Bronchial epithelial cell (primary cell): ENCODE measurements at regions not wholly inside any gene's neighbourhood (a gene's known extent, or its start where the extent isn't known, plus 50 kb on each side); places are given as distances from the start of the nearest gene placed in this dataset.

Experiments
- DNase-seq: peaks from one replicate; pipeline ENCODE4 v3.0.0-alpha.2; 2010; ENCODE audit warnings: low read depth
- FAIRE-seq: peaks from 2 replicates; lab custom pipeline; 2011; peaks lifted over from hg19 to GRCh38; lab: Jason Lieb, UNC
- H3K27me3 ChIP-seq: 2 replicates; pipeline ENCODE4 v1.5.1; 2011; ENCODE audit warnings: low read length; ENCODE audit not compliant: control insufficient read depth, insufficient read depth
- H3K36me3 ChIP-seq: 2 replicates; pipeline ENCODE4 v1.5.1; 2011; ENCODE audit warnings: low read length; ENCODE audit not compliant: control insufficient read depth, insufficient read depth
- H3K4me3 ChIP-seq: 2 replicates; pipeline ENCODE4 v1.5.1; 2011; ENCODE audit warnings: mild to moderate bottlenecking, low read depth, low read length, control low read depth
- TF ChIP-seq, protein P1 (sequence below): IDR thresholded peaks from 2 replicates; pipeline ENCODE4 v1.5.1; 2011; ENCODE audit warnings: mild to moderate bottlenecking, moderate library complexity, low read length, control low read depth, inconsistent platforms; ENCODE audit not compliant: insufficient read depth, severe bottlenecking

DNA sequence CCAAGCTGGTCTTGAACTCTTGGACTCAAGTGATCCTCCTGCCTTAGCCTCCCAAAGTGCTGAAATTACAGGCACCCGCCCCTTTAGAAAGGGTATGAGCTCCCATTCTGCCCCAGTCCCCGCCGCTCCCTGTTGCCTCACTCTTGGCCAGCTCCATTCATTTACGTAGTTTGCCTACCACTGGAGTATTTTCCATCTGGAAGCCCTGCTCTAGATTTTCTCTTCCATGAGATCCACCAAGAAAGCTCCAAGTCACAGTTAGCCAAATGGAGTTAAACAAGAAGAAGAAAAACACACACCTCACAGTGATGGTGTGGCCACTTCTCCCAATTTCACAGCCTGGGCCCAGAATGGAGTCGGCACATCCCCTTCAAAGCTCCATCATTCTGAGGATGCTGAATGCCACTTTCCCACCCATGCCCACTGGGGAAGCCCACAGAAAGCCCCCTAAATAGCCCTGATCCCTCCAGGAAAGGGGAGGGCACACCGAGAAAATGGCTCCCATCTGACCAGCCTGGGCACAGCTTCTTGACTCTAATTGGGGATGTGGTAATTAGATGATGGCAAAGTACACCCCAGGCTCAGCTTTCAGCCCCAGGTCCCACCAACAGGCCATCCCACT, 381.2 kb downstream of the MN1 start:
- FAIRE-seq: no peak
- Histone ChIP-seq H3K4me3 (no peak overlapping the region), H3K27me3 (no peaks in the 10 kb centered on the region), H3K36me3 (no peaks in the 10 kb centered on the region)
- TF ChIP-seq, protein P1, sequence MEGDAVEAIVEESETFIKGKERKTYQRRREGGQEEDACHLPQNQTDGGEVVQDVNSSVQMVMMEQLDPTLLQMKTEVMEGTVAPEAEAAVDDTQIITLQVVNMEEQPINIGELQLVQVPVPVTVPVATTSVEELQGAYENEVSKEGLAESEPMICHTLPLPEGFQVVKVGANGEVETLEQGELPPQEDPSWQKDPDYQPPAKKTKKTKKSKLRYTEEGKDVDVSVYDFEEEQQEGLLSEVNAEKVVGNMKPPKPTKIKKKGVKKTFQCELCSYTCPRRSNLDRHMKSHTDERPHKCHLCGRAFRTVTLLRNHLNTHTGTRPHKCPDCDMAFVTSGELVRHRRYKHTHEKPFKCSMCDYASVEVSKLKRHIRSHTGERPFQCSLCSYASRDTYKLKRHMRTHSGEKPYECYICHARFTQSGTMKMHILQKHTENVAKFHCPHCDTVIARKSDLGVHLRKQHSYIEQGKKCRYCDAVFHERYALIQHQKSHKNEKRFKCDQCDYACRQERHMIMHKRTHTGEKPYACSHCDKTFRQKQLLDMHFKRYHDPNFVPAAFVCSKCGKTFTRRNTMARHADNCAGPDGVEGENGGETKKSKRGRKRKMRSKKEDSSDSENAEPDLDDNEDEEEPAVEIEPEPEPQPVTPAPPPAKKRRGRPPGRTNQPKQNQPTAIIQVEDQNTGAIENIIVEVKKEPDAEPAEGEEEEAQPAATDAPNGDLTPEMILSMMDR: no peak
- DNase-seq: no peak

DNA sequence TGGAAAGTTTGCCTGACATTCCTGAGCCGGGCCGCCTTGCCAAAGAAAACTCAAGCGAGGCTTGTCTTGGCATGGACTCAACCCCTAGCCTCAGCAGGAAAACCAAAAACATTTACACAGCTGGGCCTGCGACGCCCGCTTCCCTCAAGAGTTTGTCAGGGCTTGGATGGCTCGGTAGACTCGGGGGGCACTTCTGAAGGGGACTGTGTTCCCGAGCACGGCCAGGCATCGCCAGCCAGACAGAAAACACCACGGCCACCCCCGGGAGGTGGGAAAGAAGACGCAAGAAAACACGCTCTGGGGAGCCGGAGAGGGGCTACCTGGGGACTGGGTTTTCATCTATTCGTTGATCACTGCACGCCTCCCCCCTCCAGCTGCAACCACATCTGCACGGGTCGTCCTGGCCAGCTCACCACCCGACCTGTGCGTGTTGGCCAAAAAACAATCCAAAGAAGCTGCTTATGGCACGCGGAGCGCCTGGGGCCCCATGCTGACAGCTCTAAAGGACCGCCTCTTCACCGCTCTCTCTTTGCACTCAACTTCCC, 380.7 kb downstream of the MN1 start:
- DNase-seq: peak; percentile 77
- Histone ChIP-seq H3K27me3 (no peaks in the 10 kb centered on the region), H3K36me3 (no peaks in the 10 kb centered on the region), H3K4me3 (no peak overlapping the region)
- no peak for FAIRE-seq
- TF ChIP-seq, protein P1: no peak

DNA sequence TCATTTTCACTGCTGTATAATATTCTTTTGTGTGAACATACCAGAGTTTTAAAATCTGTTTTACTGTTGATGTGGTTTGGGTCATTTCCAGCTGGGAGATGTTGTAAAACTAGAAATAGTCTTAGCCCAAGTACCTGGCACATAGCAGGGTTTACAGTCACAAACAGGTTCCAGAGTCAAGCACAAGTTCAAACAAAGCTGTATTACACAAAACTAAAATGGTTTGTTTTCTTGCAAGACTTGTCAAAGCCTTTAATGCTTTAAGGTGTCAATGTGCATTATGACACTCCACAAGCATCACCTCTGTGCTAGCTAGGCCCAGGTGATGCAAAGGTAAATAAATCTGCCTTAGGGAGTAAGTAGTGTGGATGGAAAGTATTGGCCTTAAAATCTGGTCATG, 379.1 kb downstream of the MN1 start:
- TF ChIP-seq, protein P1: no peak
- Histone ChIP-seq H3K36me3 (no peaks in the 10 kb centered on the region), H3K4me3 (no peak overlapping the region), H3K27me3 (no peaks in the 10 kb centered on the region)
- FAIRE-seq: no peak
- peak; percentile 85 for DNase-seq

DNA sequence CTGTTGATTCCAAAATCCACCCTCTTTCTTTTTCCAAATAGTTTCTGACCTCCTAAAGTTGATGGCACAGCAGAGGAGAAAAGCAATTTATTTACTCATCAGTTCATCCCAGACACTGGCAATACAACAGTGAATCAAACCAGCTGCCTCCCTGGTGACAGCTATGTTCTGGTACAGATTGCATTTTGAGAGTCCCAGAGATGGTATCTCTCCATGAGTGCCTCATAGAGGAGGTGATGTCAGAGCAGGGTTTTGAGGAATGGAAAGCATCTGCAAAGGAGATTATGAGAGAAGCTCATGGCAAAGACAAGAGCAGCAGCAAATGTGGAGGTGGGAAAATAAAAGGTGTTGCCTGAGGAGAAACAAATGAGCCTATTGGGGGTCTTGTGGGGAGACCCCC, 377.2 kb downstream of the MN1 start:
- Histone ChIP-seq H3K4me3 (no peak overlapping the region), H3K36me3 (no peaks in the 10 kb centered on the region), H3K27me3 (no peaks in the 10 kb centered on the region)
- DNase-seq: no peak
- FAIRE-seq: no peak
- TF ChIP-seq, protein P1: no peak

DNA sequence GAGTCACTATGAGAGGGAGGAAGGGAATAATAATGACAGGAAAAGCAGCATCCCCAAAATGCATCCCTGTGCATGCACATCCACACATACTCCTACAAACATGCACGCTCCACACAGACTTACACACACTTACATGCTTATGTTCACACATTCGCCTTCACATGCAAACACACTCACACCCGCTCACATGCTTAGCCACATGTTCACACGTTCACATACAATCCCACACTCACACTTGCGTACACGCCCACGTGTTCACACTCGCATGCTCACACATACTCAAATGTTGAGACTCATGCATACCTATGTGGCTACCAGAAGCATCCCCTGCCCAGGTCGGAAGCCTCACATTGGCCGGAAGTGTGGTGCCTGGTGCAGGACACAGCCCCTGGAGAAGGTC, 372.1 kb downstream of the MN1 start:
- H3K27me3 ChIP-seq: no peaks in the 10 kb centered on the region
- H3K4me3 ChIP-seq: no peak overlapping the region
- FAIRE-seq: peak; percentile 86
- no peak for DNase-seq
- no peaks in the 10 kb centered on the region for H3K36me3 ChIP-seq
- TF ChIP-seq, protein P1: no peak

DNA sequence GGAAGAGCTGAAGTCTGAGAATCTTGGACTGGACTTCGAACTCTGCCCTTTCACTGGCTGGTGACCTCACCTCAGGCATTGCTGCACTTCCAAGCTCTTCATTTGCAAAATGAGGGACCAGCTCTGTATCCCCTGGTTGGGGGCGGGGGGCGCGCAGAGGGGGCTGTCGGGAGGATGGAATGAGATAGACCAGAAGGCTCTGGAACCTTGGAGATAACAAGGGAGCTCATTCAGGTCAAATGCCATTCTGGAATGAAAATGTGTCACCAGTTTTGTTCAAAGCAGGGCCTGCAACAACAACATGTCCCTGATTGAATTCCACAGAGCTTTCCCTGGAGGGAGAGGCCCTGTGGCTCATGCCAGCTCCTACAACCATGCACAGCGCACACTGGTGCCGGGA, 370.5 kb downstream of the MN1 start:
- Histone ChIP-seq H3K4me3 (no peak overlapping the region), H3K36me3 (no peaks in the 10 kb centered on the region), H3K27me3 (no peaks in the 10 kb centered on the region)
- no peak for FAIRE-seq
- DNase-seq: no peak
- TF ChIP-seq, protein P1: no peak
